ENCODE measurements at regions not wholly inside any gene's neighbourhood (a gene's known extent, or its start where the extent isn't known, plus 50 kb on each side); places are given as distances from the start of the nearest gene placed in this dataset.
"Not testable (repeated sequence)": the region's sequence is repeated elsewhere in the genome, so short reads cannot be mapped to it uniquely, and the experiment has no call there.

DNA sequence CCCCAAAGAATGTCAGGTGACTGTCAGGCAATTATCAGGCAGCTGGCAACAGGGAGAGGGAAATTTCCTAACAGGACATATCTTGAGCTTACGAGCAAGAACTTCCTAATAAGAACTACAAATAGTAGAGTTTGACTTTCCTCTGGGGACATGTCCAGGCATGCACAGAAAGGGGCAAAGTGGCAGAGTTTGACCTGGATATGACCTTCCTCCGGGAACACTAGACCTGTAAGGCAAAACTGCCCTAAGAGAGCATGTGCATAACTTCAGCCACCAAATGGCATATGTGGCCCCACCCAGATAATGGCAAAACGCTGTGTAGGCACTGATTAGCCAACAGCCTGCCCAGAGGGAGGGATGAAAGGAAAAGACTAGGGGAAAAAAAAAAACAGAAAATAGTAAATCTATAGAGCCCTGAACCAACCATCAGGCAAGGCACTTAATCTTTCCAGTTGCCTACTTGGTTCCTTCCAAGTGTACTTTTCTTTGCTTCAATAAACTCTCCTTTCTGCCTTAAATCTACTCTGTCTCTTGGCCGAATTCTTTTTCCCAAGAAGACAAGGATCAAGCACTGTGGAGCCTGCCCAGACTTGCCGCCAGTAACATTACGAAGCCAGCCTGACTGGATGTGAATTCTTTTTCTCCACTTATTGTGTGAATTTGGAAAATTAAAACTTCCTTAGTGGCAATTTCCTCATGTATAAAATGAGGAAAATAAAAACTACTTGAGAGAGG, 164.1 kb downstream of the SPTSSA start:
- no peak overlapping the region for H3K4me3 ChIP-seq (replicated peaks; ENCODE audit: low read depth, low read length)
- no peak for TF ChIP-seq CTCF (IDR thresholded peaks at IDR 0.05; ENCODE audit: low read depth, low read length, missing control alignments)
- peak; percentile 19 for DNase-seq (ENCODE audit: extremely low read depth, low read depth)

DNA sequence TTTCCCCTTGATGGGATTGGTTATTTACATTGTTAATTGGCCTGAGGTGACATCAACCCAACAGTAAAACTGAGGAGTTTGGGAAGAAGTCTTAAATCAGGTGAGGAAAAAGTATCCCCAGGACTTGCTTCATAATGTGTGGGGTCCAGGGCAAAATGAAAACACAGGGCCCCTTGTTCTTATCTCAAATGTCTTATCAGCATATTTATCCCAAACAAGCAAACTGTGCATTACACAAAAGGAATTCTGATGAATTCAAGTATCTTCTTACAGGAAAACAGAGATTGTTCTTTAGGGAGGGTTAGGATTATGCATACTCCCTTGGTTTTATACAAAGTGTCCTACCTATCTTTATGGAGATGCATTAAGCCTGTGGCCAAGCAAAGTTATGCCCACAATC, 178.4 kb downstream of the SPTSSA start:
- DNase-seq (ENCODE audit: extremely low read depth, low read depth): no peak
- H3K4me3 ChIP-seq (replicated peaks; ENCODE audit: low read depth, low read length): no peak overlapping the region
- no peak for TF ChIP-seq CTCF (IDR thresholded peaks at IDR 0.05; ENCODE audit: low read depth, low read length, missing control alignments)

DNA sequence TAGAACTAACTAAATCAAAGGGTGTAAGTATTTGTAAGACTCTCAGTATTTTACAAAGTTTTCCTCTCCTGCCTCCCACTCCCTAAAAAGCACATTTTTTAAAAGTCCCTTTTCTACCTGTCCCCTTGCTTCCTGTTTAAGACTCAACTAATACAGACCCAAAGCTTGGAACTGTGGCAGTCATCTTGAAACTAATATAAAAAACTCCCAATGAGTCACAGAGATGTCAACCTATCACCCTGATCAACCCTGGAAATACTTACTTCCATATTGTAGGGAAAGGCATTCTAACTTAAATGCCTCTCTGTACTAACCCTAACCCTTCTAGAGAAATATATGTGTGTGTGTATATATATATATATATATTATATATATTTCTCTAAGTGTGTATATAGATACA, 184.8 kb downstream of the SPTSSA start:
- no peak for DNase-seq (ENCODE audit: extremely low read depth, low read depth)
- no peak overlapping the region for H3K4me3 ChIP-seq (replicated peaks; ENCODE audit: low read depth, low read length)
- no peak for TF ChIP-seq CTCF (IDR thresholded peaks at IDR 0.05; ENCODE audit: low read depth, low read length, missing control alignments)

- no peak for DNase-seq (ENCODE audit: extremely low read depth, low read depth)
- H3K4me3 ChIP-seq (replicated peaks; ENCODE audit: low read depth, low read length): no peak overlapping the region
- no peak for TF ChIP-seq CTCF (IDR thresholded peaks at IDR 0.05; ENCODE audit: low read depth, low read length, missing control alignments)
Measured at GRCh38 chr14:34275530-34275929, 186.5 kb downstream of the SPTSSA start.

DNA sequence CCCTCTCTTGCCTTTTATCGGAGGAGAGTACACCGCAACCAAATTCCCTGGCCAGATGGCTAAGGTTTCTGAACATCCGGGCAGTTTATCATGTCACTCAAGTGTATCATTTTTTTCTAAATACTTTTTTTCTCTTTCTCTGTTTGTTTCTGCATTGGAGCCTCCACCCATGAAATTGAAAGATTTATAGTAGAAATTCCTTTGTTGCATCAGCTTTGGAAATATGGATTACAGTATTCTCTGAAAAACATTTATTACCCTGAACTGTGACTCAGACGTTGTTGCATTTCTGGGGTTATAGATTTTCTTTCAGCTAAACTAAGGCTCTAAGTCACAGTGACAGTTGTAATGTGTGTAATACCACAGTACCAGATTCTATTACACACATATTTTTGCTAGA, 187.0 kb downstream of the SPTSSA start:
- no peak for TF ChIP-seq CTCF (IDR thresholded peaks at IDR 0.05; ENCODE audit: low read depth, low read length, missing control alignments)
- DNase-seq (ENCODE audit: extremely low read depth, low read depth): no peak
- no peak overlapping the region for H3K4me3 ChIP-seq (replicated peaks; ENCODE audit: low read depth, low read length)

GRCh38 chr14:34273716-34274115, 188.3 kb downstream of the SPTSSA start:
- not testable (repeated sequence) for DNase-seq (ENCODE audit: extremely low read depth, low read depth); H3K4me3 ChIP-seq (replicated peaks; ENCODE audit: low read depth, low read length)

- TF ChIP-seq CTCF (IDR thresholded peaks at IDR 0.05; ENCODE audit: low read depth, low read length, missing control alignments): no peak
- no peak overlapping the region for H3K4me3 ChIP-seq (replicated peaks; ENCODE audit: low read depth, low read length)
- DNase-seq (ENCODE audit: extremely low read depth, low read depth): no peak
Measured at GRCh38 chr14:34270361-34270760, 191.7 kb downstream of the SPTSSA start.
